Fibroblast of skin of right quadriceps (primary cell): ENCODE measurements at regions not wholly inside any gene's neighbourhood (a gene's known extent, or its start where the extent isn't known, plus 50 kb on each side); places are given as distances from the start of the nearest gene placed in this dataset.
A peak's percentile ranks its signal among the peaks of the same experiment; 100 is the strongest.
"Not testable (repeated sequence)": the region's sequence is repeated elsewhere in the genome, so short reads cannot be mapped to it uniquely, and the experiment has no call there.

Experiments
- DNase-seq: peaks from one replicate; pipeline ENCODE4 v3.0.0-alpha.2; 2013

GRCh38 chr6:54440549-54440948 is 132.3 kb downstream of the TINAG start:
- no peak for DNase-seq

- DNase-seq: no peak
Measured at GRCh38 chr6:54441020-54441419, 132.8 kb downstream of the TINAG start.

DNA sequence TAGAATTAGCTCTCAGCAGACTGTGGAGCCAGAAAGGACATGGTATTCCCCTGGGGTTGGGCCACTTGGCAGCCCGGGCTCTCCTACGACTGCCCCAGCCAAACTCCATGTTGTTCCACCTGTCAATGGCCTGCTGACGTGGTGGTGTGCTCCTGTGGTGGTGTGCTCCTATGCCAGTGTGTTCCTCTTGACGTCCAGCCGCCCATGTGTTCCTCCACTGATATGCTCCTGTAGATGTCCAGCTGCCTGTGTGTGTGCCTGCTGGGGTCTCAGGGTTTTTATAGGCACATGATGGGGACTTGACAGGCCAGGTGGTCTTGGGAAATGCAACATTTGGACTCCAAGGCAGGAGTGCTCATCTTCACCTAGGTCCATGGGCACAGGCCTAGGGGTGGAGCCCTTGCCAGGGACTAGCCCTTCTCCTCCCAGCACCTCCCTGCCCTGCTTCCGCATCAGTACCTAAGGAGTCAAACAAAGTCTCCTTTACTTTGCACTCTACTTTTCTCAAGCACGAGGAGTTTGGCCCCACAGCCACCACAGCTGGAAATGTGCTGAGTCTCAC is 133.5 kb downstream of the TINAG start:
- DNase-seq: no peak

DNA sequence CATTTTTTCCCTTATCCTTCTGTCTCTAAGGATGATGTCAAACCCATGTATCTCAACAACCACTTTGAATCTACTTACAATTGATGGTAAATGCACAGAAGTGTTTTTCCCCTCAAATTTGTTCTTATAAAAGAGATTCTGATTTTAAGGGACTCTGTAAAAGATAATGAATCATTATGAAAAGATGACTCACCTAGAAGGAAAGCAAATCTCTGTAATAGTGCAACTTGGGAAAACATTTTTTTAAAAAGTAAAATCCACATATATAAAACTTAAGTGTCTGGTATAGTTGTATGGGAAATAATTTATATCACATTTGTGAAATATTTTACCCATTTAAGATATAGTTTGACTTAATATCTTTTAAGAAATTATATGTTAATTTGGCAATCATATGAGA is 137.0 kb downstream of the TINAG start:
- DNase-seq: no peak

GRCh38 chr6:54448617-54449016 is 140.4 kb downstream of the TINAG start:
- no peak for DNase-seq

DNA sequence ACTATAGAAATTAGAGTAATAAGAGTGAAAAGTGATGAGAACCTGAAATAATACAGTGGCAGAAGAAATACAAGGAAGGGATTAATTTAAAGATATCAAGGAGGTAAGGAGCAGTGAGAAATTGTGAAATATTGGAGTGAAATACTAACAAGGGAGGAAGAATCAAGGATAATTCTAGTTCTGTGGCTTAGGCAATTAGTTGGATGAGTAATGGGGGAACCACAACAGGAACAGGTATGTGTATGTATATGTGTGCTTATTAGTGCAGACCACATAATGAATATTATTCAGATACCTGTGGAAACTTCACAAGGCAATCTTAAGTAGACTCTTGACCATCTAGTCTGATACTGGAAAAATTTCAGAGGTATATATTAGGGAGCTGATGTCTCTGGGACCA is 143.3 kb downstream of the TINAG start:
- DNase-seq: no peak

GRCh38 chr6:54463354-54464024 is 155.2 kb downstream of the TINAG start:
- DNase-seq: no peak

DNA sequence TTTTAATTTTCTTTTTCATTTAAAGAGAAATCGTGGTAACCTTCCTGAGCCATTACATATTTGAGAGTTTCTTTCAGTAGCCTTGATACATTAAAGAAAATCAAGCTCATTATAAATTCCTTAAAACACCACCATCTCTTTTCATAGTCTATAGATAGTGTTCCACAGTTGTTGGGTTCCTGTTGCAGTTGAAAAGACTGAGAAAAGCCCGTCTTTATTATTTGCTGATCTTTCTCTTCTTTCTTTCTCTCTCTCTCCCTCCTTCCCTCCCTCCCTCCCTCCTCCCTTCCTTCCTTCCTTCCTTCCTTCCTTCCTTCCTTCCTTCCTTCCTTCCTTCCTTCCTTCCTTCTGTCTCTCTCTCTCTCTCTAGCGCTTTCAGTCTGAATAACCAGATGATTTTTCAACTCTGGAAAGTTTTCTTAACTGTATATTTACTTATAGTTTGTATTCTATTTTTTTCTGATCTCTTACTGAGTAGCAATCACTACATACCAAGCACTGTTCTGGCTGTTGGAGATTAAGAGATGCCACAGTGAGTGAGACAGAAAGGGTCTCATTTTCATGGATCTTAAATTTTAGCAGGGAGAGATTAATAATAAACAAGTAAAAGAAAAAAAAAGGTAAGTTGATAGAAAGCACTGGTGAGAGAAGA is 157.5 kb downstream of the TINAG start:
- DNase-seq: no peak

DNA sequence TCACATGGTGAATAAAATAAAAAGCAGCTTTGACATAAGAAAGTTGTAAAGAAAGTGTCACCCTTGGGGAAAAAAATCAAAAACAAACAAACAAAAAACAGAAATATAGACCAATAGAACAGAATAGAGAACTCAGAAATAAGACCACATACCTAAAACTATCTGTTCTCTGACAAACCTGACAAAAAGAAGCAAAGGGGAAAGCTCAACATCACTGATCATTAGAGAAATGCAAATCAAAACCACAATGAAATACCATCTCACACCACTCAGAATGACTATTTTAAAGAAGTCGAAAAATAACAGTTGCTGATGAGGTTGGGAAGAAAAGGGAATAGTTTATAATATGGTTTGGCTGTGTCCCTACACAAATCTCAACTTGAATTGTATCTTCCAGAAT is 159.1 kb downstream of the TINAG start:
- no peak for DNase-seq

DNA sequence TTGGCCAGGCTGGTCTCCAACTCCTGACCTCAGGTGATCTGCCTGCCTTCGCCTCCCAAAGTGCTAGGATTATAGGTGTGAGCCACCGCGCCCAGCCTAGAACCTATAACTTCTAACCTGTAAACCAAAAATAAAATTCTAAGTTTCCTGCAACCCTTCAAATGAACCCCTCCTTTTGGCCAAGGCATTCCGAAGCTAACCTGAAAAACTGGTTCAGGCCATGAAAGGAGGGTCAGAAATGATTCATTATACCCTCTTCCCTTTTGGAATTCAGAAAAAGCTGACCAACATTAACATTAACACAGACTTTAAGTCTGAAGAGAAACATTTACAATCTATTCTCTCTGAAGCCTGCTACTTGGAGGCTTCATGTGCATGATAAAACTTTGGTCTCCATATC is 165.1 kb downstream of the TINAG start:
- DNase-seq: no peak

DNA sequence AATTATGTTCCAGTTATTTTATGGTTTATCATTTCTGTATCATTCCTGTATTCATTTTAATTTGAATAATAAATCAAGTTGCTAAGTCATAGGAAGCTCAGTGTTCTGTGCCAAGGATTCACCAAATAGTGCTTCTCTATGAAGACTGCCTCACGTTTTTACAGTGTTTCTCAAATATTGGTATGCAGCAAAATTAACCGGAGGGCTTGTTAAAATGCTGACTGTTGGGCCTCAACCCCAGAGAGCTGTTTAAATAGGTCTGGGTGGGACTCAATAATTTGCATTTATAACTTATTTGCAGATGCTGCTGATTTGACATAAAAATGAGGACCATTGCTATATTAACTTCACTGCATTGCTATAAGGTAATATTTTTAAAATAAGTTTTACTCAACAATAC is 166.7 kb downstream of the TINAG start:
- DNase-seq: no peak

GRCh38 chr6:54481091-54481490 is 172.8 kb downstream of the TINAG start:
- no peak for DNase-seq

- no peak for DNase-seq
Measured at GRCh38 chr6:54491431-54491830, 183.2 kb downstream of the TINAG start.

DNA sequence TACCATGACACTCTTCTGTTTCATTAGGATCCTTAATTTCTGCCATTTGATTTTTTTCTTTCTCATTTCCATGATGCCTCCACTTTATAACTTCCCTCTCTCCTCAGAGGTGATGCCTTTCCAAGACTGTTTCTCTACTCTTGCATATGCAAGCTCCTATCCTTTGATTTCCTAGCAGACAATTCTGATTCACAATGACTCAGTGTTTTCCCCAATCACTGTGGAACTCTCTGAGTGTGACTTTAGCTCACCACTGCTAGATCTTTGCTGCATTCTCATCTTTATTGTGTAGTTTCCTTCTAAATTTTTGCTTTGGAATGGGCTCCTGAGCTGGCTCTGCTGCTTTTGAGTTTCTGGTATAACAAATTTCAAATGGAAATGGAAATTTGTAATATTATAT is 184.9 kb downstream of the TINAG start:
- DNase-seq: peak; percentile 83

- no peak for DNase-seq
Measured at GRCh38 chr6:54503144-54503543, 194.9 kb downstream of the TINAG start.

GRCh38 chr6:54515013-54515412 is 206.8 kb downstream of the TINAG start:
- peak; percentile 4 for DNase-seq

DNA sequence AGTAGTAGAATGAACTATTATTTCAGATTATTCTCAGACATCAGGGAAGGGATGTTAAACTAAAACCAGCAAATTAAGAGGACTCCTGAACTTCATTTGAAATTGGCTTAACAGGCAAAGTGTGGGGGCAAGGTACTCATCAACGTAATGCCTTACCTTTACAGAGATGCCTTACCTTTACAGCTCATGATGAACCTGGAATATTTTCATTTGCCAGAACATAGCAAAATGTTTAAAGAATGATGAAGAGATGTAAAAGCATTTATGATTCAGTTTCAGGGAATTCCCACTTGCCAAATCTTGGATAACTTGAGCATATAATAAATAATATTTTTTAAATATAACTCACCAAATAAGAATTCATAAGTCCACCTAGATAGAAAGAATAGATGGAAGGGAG is 207.5 kb downstream of the TINAG start:
- no peak for DNase-seq

GRCh38 chr6:54516321-54516720 is 208.1 kb downstream of the TINAG start:
- DNase-seq: no peak

- DNase-seq: no peak
Measured at GRCh38 chr6:54519161-54519560, 210.9 kb downstream of the TINAG start.

GRCh38 chr6:54525731-54526130 is 217.5 kb downstream of the TINAG start:
- peak; percentile 64 for DNase-seq

- no peak for DNase-seq
Measured at GRCh38 chr6:54533567-54533966, 225.3 kb downstream of the TINAG start.

DNA sequence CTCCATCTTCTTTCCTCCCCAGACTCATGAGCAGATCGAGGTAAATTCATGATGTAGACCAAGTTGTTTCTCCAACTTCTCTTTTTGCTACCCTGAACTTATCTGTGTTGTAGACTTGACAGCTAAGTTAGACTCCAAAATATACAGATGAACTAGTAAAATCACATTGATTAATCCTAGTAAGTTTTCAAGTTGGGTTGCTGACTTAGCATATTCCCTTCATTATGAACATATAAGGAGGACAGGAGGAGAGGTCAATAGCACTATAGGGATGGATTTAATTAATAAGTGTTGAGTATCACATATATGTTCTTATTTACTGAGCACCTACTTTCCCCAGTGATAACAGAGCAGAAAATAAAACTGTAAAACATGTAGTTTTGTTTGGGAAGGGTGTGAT is 227.3 kb downstream of the TINAG start:
- DNase-seq: no peak

DNA sequence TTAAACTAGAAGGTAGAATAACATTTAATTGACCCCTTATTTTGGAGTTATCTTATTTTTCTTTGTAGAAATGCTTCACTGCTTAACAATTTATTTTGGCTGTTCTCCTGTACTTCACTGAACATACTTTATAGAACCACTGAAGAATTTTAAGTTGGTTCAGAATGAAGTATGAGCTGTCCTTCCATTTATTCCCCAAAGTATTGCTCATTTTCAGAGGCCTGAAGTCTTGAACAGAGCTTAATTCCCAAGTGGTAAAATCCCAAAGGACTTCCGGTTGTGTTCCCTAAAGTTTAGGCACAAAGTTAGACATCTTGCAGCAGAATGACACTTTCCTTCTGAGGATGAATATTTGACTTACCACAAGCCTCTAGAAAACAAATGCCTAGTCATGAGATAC is 233.3 kb downstream of the TINAG start:
- peak; percentile 12 for DNase-seq

- DNase-seq: peak; percentile 7
Measured at GRCh38 chr6:54559136-54559535, 250.9 kb downstream of the TINAG start.

GRCh38 chr6:54564188-54564587 is 255.9 kb downstream of the TINAG start:
- not testable (repeated sequence) for DNase-seq
